ENCODE measurements at regions not wholly inside any gene's neighbourhood (a gene's known extent, or its start where the extent isn't known, plus 50 kb on each side); places are given as distances from the start of the nearest gene placed in this dataset.

GRCh38 chr11:133713844-133714243 is 131.5 kb downstream of the SPATA19 start:
- TF ChIP-seq CTCF (IDR thresholded peaks at IDR 0.05) (no peak), POLR2AphosphoS5 (IDR thresholded peaks at IDR 0.05) (no peak)

All from stomach (tissue), 4 donors.